WTC11 (cell line): ENCODE measurements at regions not wholly inside any gene's neighbourhood (a gene's known extent, or its start where the extent isn't known, plus 50 kb on each side); places are given as distances from the start of the nearest gene placed in this dataset.
"Not testable (repeated sequence)": the region's sequence is repeated elsewhere in the genome, so short reads cannot be mapped to it uniquely, and the experiment has no call there.

Experiments
- ATAC-seq: fragments of 200-7000 bp; cut with Tn5 transposase; 2 replicates; pipeline ENCODE4 v1.10.0; 2021; ENCODE audit warnings: mild to moderate bottlenecking, moderate library complexity
- CTCF ChIA-PET: fragments of 300-600 bp; sonication (Branson Sonifier 250); formaldehyde crosslinking; loops from one replicate; lab custom pipeline; 2021; ENCODE audit warnings: antibody characterized with exemption; lab: Charles Lee
- POLR2A ChIA-PET: fragments of 350-600 bp; sonication (Branson Sonifier 250); formaldehyde crosslinking; loops from one replicate; lab custom pipeline; 2021; ENCODE audit warnings: antibody characterized with exemption; lab: Charles Lee
- DNase-seq: peaks from one replicate; pipeline ENCODE4 v3.0.0; 2021; ENCODE audit warnings: low spot score
- H3K27ac Mint-ChIP-seq: 2 replicates; pipeline ENCODE4 v1.8.0; 2021; ENCODE audit warnings: mixed read lengths
- H3K27me3 Mint-ChIP-seq: 2 replicates; pipeline ENCODE4 v1.8.0; 2021; ENCODE audit warnings: low read depth, mild to moderate bottlenecking, moderate library complexity, mixed read lengths
- H3K36me3 Mint-ChIP-seq: 2 replicates; pipeline ENCODE4 v1.8.0; 2021; ENCODE audit warnings: mixed read lengths
- H3K4me1 Mint-ChIP-seq: 2 replicates; pipeline ENCODE4 v1.8.0; 2022; ENCODE audit warnings: mixed read lengths
- H3K4me3 Mint-ChIP-seq: 2 replicates; pipeline ENCODE4 v1.8.0; 2021; ENCODE audit warnings: mild to moderate bottlenecking, moderate library complexity, mixed read lengths
- H3K9me3 Mint-ChIP-seq: 2 replicates; pipeline ENCODE4 v1.8.0; 2021; ENCODE audit warnings: mixed read lengths
- CREM ChIP-seq: sonication (generic); formaldehyde crosslinking; IDR thresholded peaks from 2 replicates; pipeline ENCODE4 v1.8.1; 2022; ENCODE audit warnings: mild to moderate bottlenecking, missing genetic modification reagents, moderate library complexity
- ELF4 ChIP-seq: sonication (generic); formaldehyde crosslinking; IDR thresholded peaks from 2 replicates; pipeline ENCODE4 v1.8.1; 2022; ENCODE audit warnings: low read depth, mild to moderate bottlenecking, moderate library complexity, missing genetic modification reagents
- IRF2 ChIP-seq: sonication (generic); formaldehyde crosslinking; IDR thresholded peaks from 2 replicates; pipeline ENCODE4 v1.8.0; 2022; ENCODE audit warnings: low read depth, missing genetic modification reagents, borderline replicate concordance
- KAT7 ChIP-seq: sonication (generic); formaldehyde crosslinking; IDR thresholded peaks from 2 replicates; pipeline ENCODE4 v1.8.1; 2023; ENCODE audit warnings: missing genetic modification reagents, mild to moderate bottlenecking, borderline replicate concordance
- MYBL2 ChIP-seq: sonication (generic); formaldehyde crosslinking; IDR thresholded peaks from 2 replicates; pipeline ENCODE4 v1.8.1; 2023; ENCODE audit warnings: mild to moderate bottlenecking, moderate library complexity, missing genetic modification reagents
- PRRX2 ChIP-seq: fragments of 250-450 bp; sonication (Bioruptor Pico); IDR thresholded peaks from 2 replicates; pipeline ENCODE4 v1.8.0; 2021; ENCODE audit warnings: mild to moderate bottlenecking
- RORB ChIP-seq: fragments of 250-450 bp; sonication (Bioruptor Pico); IDR thresholded peaks from 2 replicates; pipeline ENCODE4 v1.9.0; 2021; ENCODE audit warnings: mild to moderate bottlenecking
- SMAD3 ChIP-seq: sonication (generic); formaldehyde crosslinking; IDR thresholded peaks from 2 replicates; pipeline ENCODE4 v1.8.0; 2022; ENCODE audit warnings: missing genetic modification reagents, mild to moderate bottlenecking, borderline replicate concordance
- TCF7 ChIP-seq: sonication (generic); formaldehyde crosslinking; IDR thresholded peaks from 2 replicates; pipeline ENCODE4 v1.8.0; 2022; ENCODE audit warnings: mild to moderate bottlenecking, low read depth, missing genetic modification reagents, moderate library complexity
- ZNF121 ChIP-seq: sonication (generic); formaldehyde crosslinking; IDR thresholded peaks from 2 replicates; pipeline ENCODE4 v1.8.0; 2023; ENCODE audit warnings: missing genetic modification reagents
- ZNF138 ChIP-seq: sonication (generic); formaldehyde crosslinking; conservative IDR thresholded peaks from 2 replicates; pipeline ENCODE4 v1.8.1; 2022; ENCODE audit warnings: mild to moderate bottlenecking, moderate library complexity, missing genetic modification reagents
- ZNF317 ChIP-seq: sonication (generic); formaldehyde crosslinking; IDR thresholded peaks from 2 replicates; pipeline ENCODE4 v1.8.1; 2023; ENCODE audit warnings: low read depth, mild to moderate bottlenecking, moderate library complexity, missing genetic modification reagents, borderline replicate concordance
- ZNF671 ChIP-seq: fragments of 250-450 bp; sonication (Bioruptor Pico); IDR thresholded peaks from 2 replicates; pipeline ENCODE4 v1.8.0; 2021; ENCODE audit warnings: mild to moderate bottlenecking
- TF ChIP-seq, protein P1 (sequence below): fragments of 250-450 bp; sonication (Bioruptor Pico); IDR thresholded peaks from 2 replicates; pipeline ENCODE4 v1.9.0; 2021; ENCODE audit warnings: mild to moderate bottlenecking
- TF ChIP-seq, protein P2 (sequence below): sonication (generic); formaldehyde crosslinking; IDR thresholded peaks from 2 replicates; pipeline ENCODE4 v1.8.1; 2023; ENCODE audit warnings: mild to moderate bottlenecking, moderate library complexity, missing genetic modification reagents
- TF ChIP-seq, protein P3 (sequence below): sonication (generic); formaldehyde crosslinking; IDR thresholded peaks from 2 replicates; pipeline ENCODE4 v1.8.0; 2023; ENCODE audit warnings: missing genetic modification reagents, mild to moderate bottlenecking, borderline replicate concordance
- TF ChIP-seq, protein P4 (sequence below): fragments of 250-450 bp; sonication (Bioruptor Pico); IDR thresholded peaks from 2 replicates; pipeline ENCODE4 v2.1.2; 2022; ENCODE audit warnings: mild to moderate bottlenecking, moderate library complexity
- TF ChIP-seq, protein P5 (sequence below): sonication (generic); formaldehyde crosslinking; IDR thresholded peaks from 2 replicates; pipeline ENCODE4 v1.8.1; 2022; ENCODE audit warnings: mild to moderate bottlenecking, moderate library complexity, missing genetic modification reagents

DNA sequence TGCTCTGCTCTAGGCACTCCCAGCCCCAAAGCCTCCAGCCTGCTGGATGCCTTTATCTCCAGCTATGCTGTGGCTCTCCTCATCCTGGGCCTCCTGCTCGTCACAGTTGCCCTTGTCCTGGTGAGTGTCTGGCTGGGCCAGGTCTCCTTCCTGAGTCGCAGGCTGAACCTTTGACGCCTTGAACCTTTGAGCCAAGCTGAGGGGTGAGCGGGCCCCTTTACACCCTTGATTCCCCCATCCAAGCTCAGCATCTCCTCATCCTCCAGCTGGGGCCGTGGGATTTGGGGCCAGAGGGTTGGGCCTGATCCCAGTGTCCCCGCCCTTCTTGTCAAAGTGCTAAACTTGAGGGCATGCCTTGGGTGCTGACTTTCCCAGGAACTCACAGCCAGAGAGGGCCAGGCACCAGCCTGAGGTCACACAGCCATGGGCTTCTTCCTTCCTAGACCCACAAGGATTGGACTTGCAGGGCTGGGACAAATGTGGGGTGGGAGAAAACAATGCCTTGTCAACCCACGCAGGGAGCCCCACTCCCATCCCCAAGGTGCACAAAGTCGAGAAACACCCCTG is 137.0 kb downstream of the TBC1D2B start:
- H3K36me3 Mint-ChIP-seq = no peaks in the 10 kb centered on the region
- no peak for ATAC-seq
- peaks cover 18% of the 10 kb centered on the region for H3K4me1 Mint-ChIP-seq
- CTCF ChIA-PET = interaction anchor here (2.1 kb wide), 1 partner anchor 30 kb away, joined by 6 read pairs; no protein-coding TSS in a partner anchor
- TF ChIP-seq RORB (CRISPR knock-in tag) (no peak), CREM (no peak), MYBL2 (CRISPR knock-in tag) (no peak), IRF2 (CRISPR knock-in tag) (no peak), ELF4 (CRISPR knock-in tag) (no peak)
- TF ChIP-seq, protein P1, sequence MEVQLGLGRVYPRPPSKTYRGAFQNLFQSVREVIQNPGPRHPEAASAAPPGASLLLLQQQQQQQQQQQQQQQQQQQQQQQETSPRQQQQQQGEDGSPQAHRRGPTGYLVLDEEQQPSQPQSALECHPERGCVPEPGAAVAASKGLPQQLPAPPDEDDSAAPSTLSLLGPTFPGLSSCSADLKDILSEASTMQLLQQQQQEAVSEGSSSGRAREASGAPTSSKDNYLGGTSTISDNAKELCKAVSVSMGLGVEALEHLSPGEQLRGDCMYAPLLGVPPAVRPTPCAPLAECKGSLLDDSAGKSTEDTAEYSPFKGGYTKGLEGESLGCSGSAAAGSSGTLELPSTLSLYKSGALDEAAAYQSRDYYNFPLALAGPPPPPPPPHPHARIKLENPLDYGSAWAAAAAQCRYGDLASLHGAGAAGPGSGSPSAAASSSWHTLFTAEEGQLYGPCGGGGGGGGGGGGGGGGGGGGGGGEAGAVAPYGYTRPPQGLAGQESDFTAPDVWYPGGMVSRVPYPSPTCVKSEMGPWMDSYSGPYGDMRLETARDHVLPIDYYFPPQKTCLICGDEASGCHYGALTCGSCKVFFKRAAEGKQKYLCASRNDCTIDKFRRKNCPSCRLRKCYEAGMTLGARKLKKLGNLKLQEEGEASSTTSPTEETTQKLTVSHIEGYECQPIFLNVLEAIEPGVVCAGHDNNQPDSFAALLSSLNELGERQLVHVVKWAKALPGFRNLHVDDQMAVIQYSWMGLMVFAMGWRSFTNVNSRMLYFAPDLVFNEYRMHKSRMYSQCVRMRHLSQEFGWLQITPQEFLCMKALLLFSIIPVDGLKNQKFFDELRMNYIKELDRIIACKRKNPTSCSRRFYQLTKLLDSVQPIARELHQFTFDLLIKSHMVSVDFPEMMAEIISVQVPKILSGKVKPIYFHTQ (CRISPR knock-in tag) = no peak
- TF ChIP-seq, all 79 proteins: peak for 0
- no peaks in the 10 kb centered on the region for H3K9me3 Mint-ChIP-seq
- no peak for DNase-seq
- H3K4me3 Mint-ChIP-seq = no peak overlapping the region
- peaks cover 13% of the 10 kb centered on the region for H3K27me3 Mint-ChIP-seq
- POLR2A ChIA-PET = no interaction called here
- no peak overlapping the region for H3K27ac Mint-ChIP-seq

DNA sequence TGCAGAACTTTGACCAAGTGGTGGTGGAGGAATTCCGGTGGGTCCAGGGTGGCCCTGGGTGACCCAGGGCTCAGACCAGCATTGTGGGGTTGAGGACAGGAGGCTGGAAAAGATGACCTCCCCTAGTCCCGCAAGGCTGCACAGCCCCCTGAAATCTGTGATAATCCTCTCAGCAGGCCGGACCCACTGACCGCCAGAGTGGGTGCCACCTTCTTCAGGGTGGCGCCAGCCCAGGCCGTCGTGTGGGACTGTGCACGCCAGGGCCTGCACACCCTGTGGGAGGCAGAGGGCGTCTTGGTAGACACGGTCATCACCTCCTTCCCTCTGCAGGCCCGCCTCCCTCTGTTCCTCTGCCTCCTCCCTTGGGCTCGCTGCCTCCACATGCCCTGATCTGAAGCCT is 137.7 kb downstream of the TBC1D2B start:
- TF ChIP-seq ZNF138 (CRISPR knock-in tag) (no peak), ZNF317 (no peak), SMAD3 (CRISPR knock-in tag) (no peak), MYBL2 (CRISPR knock-in tag) (no peak), PRRX2 (CRISPR knock-in tag) (no peak), KAT7 (no peak), ZNF121 (no peak), TCF7 (CRISPR knock-in tag) (no peak), ZNF671 (CRISPR knock-in tag) (no peak)
- TF ChIP-seq, protein P2, sequence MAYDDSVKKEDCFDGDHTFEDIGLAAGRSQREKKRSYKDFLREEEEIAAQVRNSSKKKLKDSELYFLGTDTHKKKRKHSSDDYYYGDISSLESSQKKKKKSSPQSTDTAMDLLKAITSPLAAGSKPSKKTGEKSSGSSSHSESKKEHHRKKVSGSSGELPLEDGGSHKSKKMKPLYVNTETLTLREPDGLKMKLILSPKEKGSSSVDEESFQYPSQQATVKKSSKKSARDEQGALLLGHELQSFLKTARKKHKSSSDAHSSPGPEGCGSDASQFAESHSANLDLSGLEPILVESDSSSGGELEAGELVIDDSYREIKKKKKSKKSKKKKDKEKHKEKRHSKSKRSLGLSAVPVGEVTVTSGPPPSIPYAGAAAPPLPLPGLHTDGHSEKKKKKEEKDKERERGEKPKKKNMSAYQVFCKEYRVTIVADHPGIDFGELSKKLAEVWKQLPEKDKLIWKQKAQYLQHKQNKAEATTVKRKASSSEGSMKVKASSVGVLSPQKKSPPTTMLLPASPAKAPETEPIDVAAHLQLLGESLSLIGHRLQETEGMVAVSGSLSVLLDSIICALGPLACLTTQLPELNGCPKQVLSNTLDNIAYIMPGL = no peak
- TF ChIP-seq, protein P3, sequence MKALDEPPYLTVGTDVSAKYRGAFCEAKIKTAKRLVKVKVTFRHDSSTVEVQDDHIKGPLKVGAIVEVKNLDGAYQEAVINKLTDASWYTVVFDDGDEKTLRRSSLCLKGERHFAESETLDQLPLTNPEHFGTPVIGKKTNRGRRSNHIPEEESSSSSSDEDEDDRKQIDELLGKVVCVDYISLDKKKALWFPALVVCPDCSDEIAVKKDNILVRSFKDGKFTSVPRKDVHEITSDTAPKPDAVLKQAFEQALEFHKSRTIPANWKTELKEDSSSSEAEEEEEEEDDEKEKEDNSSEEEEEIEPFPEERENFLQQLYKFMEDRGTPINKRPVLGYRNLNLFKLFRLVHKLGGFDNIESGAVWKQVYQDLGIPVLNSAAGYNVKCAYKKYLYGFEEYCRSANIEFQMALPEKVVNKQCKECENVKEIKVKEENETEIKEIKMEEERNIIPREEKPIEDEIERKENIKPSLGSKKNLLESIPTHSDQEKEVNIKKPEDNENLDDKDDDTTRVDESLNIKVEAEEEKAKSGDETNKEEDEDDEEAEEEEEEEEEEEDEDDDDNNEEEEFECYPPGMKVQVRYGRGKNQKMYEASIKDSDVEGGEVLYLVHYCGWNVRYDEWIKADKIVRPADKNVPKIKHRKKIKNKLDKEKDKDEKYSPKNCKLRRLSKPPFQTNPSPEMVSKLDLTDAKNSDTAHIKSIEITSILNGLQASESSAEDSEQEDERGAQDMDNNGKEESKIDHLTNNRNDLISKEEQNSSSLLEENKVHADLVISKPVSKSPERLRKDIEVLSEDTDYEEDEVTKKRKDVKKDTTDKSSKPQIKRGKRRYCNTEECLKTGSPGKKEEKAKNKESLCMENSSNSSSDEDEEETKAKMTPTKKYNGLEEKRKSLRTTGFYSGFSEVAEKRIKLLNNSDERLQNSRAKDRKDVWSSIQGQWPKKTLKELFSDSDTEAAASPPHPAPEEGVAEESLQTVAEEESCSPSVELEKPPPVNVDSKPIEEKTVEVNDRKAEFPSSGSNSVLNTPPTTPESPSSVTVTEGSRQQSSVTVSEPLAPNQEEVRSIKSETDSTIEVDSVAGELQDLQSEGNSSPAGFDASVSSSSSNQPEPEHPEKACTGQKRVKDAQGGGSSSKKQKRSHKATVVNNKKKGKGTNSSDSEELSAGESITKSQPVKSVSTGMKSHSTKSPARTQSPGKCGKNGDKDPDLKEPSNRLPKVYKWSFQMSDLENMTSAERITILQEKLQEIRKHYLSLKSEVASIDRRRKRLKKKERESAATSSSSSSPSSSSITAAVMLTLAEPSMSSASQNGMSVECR (CRISPR knock-in tag) = no peak
- TF ChIP-seq, protein P4, sequence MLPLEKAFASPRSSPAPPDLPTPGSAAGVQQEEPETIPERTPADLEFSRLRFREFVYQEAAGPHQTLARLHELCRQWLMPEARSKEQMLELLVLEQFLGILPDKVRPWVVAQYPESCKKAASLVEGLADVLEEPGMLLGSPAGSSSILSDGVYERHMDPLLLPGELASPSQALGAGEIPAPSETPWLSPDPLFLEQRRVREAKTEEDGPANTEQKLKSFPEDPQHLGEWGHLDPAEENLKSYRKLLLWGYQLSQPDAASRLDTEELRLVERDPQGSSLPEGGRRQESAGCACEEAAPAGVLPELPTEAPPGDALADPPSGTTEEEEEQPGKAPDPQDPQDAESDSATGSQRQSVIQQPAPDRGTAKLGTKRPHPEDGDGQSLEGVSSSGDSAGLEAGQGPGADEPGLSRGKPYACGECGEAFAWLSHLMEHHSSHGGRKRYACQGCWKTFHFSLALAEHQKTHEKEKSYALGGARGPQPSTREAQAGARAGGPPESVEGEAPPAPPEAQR (CRISPR knock-in tag) = no peak
- TF ChIP-seq, protein P5, sequence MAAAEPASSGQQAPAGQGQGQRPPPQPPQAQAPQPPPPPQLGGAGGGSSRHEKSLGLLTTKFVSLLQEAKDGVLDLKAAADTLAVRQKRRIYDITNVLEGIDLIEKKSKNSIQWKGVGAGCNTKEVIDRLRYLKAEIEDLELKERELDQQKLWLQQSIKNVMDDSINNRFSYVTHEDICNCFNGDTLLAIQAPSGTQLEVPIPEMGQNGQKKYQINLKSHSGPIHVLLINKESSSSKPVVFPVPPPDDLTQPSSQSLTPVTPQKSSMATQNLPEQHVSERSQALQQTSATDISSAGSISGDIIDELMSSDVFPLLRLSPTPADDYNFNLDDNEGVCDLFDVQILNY (CRISPR knock-in tag) = no peak
- Mint-ChIP-seq H3K36me3 (no peaks in the 10 kb centered on the region), H3K4me1 (peaks cover 14% of the 10 kb centered on the region), H3K27ac (no peak overlapping the region), H3K4me3 (no peak overlapping the region), H3K9me3 (no peaks in the 10 kb centered on the region), H3K27me3 (peaks cover 11% of the 10 kb centered on the region)
- ChIA-PET POLR2A (no interaction called here), CTCF (interaction anchor here (1.0 to 2.1 kb wide), 2 partner anchors 29 to 31 kb away, joined by 4 to 6 read pairs; no protein-coding TSS in a partner anchor)
- no peak for ATAC-seq
- DNase-seq = no peak

DNA sequence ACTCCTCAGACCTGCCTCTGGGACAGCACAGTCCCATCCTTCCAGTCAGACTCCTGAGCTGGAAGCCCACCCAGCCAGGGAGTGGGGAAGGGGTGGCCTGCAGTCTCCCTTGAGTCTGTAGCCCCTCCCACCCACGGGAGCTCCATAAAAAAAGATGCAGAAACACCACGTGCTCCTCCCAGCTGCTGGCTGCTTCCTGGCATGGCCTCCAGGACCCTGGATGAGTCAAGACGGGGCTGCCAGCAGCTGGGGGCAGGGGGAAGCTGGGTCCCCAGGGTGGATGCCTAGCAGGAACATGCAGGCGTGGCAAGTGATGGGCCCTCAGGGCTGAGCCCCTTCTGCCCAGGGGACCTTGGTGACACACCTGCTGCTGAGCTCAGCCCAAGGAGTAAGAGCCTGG is 138.5 kb downstream of the TBC1D2B start:
- peaks cover 10% of the 10 kb centered on the region for H3K4me1 Mint-ChIP-seq
- CTCF ChIA-PET = interaction anchor here (1.0 to 2.1 kb wide), 2 partner anchors 28 to 30 kb away, joined by 4 to 6 read pairs; no protein-coding TSS in a partner anchor
- H3K27ac Mint-ChIP-seq, H3K4me3 Mint-ChIP-seq, H3K36me3 Mint-ChIP-seq, DNase-seq, H3K9me3 Mint-ChIP-seq, ATAC-seq, H3K27me3 Mint-ChIP-seq, POLR2A ChIA-PET: not testable (repeated sequence)

DNA sequence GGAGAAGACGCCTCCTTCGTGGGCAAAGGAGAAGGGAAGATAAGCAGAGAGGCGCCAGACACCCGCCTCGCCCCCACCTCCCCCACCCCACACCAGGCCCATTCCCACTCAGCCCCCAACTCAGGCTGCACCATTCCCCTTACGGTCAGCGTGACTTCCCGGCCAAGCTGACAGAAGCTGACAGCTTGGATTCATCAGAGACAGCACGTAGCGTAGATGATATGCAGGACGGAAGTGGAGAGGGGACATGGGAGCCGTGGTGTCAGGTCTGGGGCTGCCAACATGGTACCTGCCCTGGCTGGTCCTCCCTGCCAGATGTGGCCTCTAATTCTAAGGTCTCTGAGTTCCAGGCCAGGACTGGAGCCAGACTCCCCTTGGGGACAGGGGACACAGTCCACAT is 139.0 kb downstream of the TBC1D2B start:
- H3K9me3 Mint-ChIP-seq, DNase-seq, POLR2A ChIA-PET: not testable (repeated sequence)

More for the DNA sequence above, 139.0 kb downstream of the TBC1D2B start:
- not testable (repeated sequence) for H3K4me1 Mint-ChIP-seq, ATAC-seq, H3K36me3 Mint-ChIP-seq, H3K27me3 Mint-ChIP-seq, H3K4me3 Mint-ChIP-seq, H3K27ac Mint-ChIP-seq
- CTCF ChIA-PET = interaction anchor here (2.1 kb wide), 1 partner anchor 28 kb away, joined by 6 read pairs; no protein-coding TSS in a partner anchor
